HFF-Myc (cell line): ENCODE measurements at regions not wholly inside any gene's neighbourhood (a gene's known extent, or its start where the extent isn't known, plus 50 kb on each side); places are given as distances from the start of the nearest gene placed in this dataset.

Source experiments
- DNase-seq: peaks from one replicate; pipeline ENCODE4 v3.0.0-alpha.2; 2011; ENCODE audit warnings: low read depth; ENCODE audit errors: extremely low read depth
- H3K4me3 ChIP-seq: replicated peaks from 2 replicates; pipeline ENCODE4 v1.5.1; 2011; ENCODE audit warnings: low read depth, mild to moderate bottlenecking, control low read depth, low read length
- CTCF ChIP-seq: IDR thresholded peaks from 2 replicates; pipeline ENCODE4 v1.5.1; 2012; ENCODE audit warnings: mild to moderate bottlenecking, low read depth, low read length, control low read depth; ENCODE audit errors: missing control alignments

- no peak for TF ChIP-seq CTCF
- no peak for DNase-seq
- H3K4me3 ChIP-seq, result no peak overlapping the region
Observed at GRCh38 chr6:44634321-44634720, 246.8 kb downstream of the CDC5L start.

GRCh38 chr6:44635486-44635885 is 248.0 kb downstream of the CDC5L start:
- no peak for DNase-seq
- no peak overlapping the region for H3K4me3 ChIP-seq
- TF ChIP-seq CTCF, result no peak

- DNase-seq, result no peak
- no peak overlapping the region for H3K4me3 ChIP-seq
- no peak for TF ChIP-seq CTCF
Observed at GRCh38 chr6:44636561-44637248, 249.2 kb downstream of the CDC5L start.

- DNase-seq, result no peak
- no peak for TF ChIP-seq CTCF
- no peak overlapping the region for H3K4me3 ChIP-seq
Observed at GRCh38 chr6:44641344-44642031, 254.0 kb downstream of the CDC5L start.

GRCh38 chr6:44642349-44642748 is 254.8 kb downstream of the CDC5L start:
- DNase-seq, result no peak
- H3K4me3 ChIP-seq, result no peak overlapping the region
- TF ChIP-seq CTCF, result no peak

- no peak for DNase-seq
- H3K4me3 ChIP-seq, result no peak overlapping the region
- TF ChIP-seq CTCF, result no peak
Observed at GRCh38 chr6:44642870-44643522, 255.5 kb downstream of the CDC5L start.
